KMS-11 (cell line): ENCODE measurements at regions not wholly inside any gene's neighbourhood (a gene's known extent, or its start where the extent isn't known, plus 50 kb on each side); places are given as distances from the start of the nearest gene placed in this dataset.

ENCODE experiments used
- H2AFZ ChIP-seq: fragments of 200-600 bp; sonication (generic); 2 replicates; pipeline ENCODE4 v1.6.1; 2016; ENCODE audit warnings: antibody characterized with exemption, mixed run types, low read depth
- H3K27ac ChIP-seq: fragments of 200-600 bp; sonication (generic); 2 replicates; pipeline ENCODE4 v1.6.1; 2016; ENCODE audit warnings: mild to moderate bottlenecking, mixed run types
- H3K27me3 ChIP-seq: fragments of 200-600 bp; sonication (generic); 2 replicates; pipeline ENCODE4 v1.6.1; 2017; ENCODE audit warnings: mild to moderate bottlenecking, low read depth, mixed run types, moderate library complexity; ENCODE audit not compliant: insufficient read depth
- H3K36me3 ChIP-seq: fragments of 200-600 bp; sonication (generic); 2 replicates; pipeline ENCODE4 v1.6.1; 2017; ENCODE audit warnings: mild to moderate bottlenecking, mixed run types; ENCODE audit not compliant: insufficient read depth
- H3K4me1 ChIP-seq: fragments of 200-600 bp; sonication (generic); 2 replicates; pipeline ENCODE4 v1.6.1; 2016; ENCODE audit warnings: mild to moderate bottlenecking, low read depth, mixed run types; ENCODE audit not compliant: poor library complexity, severe bottlenecking
- H3K4me2 ChIP-seq: fragments of 200-600 bp; sonication (generic); 2 replicates; pipeline ENCODE4 v1.7.0; 2016; ENCODE audit warnings: mild to moderate bottlenecking, mixed run types
- H3K4me3 ChIP-seq: fragments of 200-600 bp; sonication (generic); IDR thresholded peaks from 2 replicates; pipeline ENCODE4 v1.6.1; 2017; ENCODE audit warnings: low read depth, low read length, mixed read lengths; ENCODE audit not compliant: insufficient read depth
- H3K79me2 ChIP-seq: fragments of 200-600 bp; sonication (generic); 2 replicates; pipeline ENCODE4 v1.6.1; 2016; ENCODE audit warnings: low read depth, mixed run types; ENCODE audit not compliant: insufficient read depth
- H3K9ac ChIP-seq: fragments of 200-600 bp; sonication (generic); 2 replicates; pipeline ENCODE4 v1.6.1; 2016; ENCODE audit warnings: mild to moderate bottlenecking, mixed run types
- H4K20me1 ChIP-seq: fragments of 200-600 bp; sonication (generic); 2 replicates; pipeline ENCODE4 v1.6.1; 2016; ENCODE audit warnings: mild to moderate bottlenecking, mixed run types; ENCODE audit not compliant: insufficient read depth
- CTCF ChIP-seq: fragments of 200-600 bp; sonication (generic); conservative IDR thresholded peaks from 2 replicates; pipeline ENCODE4 v1.6.1; 2017; ENCODE audit warnings: low read depth, mild to moderate bottlenecking, antibody characterized with exemption, low read length, moderate library complexity, mixed read lengths

DNA sequence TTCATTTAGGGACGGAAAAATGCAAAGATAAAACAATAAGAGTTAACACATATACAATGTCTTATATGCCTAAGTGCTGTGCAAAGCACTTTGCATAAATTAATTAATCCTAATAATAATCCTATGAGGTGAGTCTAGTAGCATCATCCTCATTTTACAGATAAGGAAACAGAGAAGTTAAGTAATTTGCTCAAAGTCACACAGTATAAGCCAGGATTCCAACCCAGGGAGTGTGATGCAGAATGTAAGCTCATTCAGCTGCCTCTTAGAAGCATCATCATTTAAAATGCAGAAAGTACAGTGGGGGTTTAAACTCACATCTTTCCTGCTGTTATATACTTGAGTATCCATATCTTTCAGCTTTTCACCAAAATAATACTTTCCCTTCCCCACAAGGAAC lies 203.7 kb downstream of the LARP7 start:
- H3K4me3 ChIP-seq: no peak overlapping the region
- H3K9ac ChIP-seq: no peak overlapping the region
- no peak overlapping the region for H3K4me2 ChIP-seq
- TF ChIP-seq CTCF: no peak
- no peaks in the 10 kb centered on the region for H4K20me1 ChIP-seq
- H3K79me2 ChIP-seq: no peaks in the 10 kb centered on the region
- no peak overlapping the region for H2AFZ ChIP-seq
- H3K4me1 ChIP-seq: peaks cover 3% of the 10 kb centered on the region
- no peak overlapping the region for H3K27ac ChIP-seq
- no peaks in the 10 kb centered on the region for H3K27me3 ChIP-seq
- no peaks in the 10 kb centered on the region for H3K36me3 ChIP-seq

- no peak overlapping the region for H3K27ac ChIP-seq
- peaks cover 3% of the 10 kb centered on the region for H3K4me1 ChIP-seq
- no peak overlapping the region for H3K4me2 ChIP-seq
- H3K4me3 ChIP-seq: no peak overlapping the region
- H3K36me3 ChIP-seq: no peaks in the 10 kb centered on the region
- no peaks in the 10 kb centered on the region for H4K20me1 ChIP-seq
- H2AFZ ChIP-seq: no peak overlapping the region
- H3K27me3 ChIP-seq: no peaks in the 10 kb centered on the region
- TF ChIP-seq CTCF: no peak
- H3K9ac ChIP-seq: no peak overlapping the region
- no peaks in the 10 kb centered on the region for H3K79me2 ChIP-seq
Observed at GRCh38 chr4:112842513-112842912, 205.6 kb downstream of the LARP7 start.

GRCh38 chr4:112845386-112845785 lies 204.1 kb upstream of the ANK2 start:
- no peaks in the 10 kb centered on the region for H3K79me2 ChIP-seq
- peaks cover 3% of the 10 kb centered on the region for H3K4me1 ChIP-seq
- H3K9ac ChIP-seq: no peak overlapping the region
- no peaks in the 10 kb centered on the region for H3K27me3 ChIP-seq
- no peak overlapping the region for H2AFZ ChIP-seq
- TF ChIP-seq CTCF: no peak
- H4K20me1 ChIP-seq: no peaks in the 10 kb centered on the region
- no peak overlapping the region for H3K27ac ChIP-seq
- H3K4me3 ChIP-seq: no peak overlapping the region
- H3K36me3 ChIP-seq: no peaks in the 10 kb centered on the region
- H3K4me2 ChIP-seq: no peak overlapping the region

DNA sequence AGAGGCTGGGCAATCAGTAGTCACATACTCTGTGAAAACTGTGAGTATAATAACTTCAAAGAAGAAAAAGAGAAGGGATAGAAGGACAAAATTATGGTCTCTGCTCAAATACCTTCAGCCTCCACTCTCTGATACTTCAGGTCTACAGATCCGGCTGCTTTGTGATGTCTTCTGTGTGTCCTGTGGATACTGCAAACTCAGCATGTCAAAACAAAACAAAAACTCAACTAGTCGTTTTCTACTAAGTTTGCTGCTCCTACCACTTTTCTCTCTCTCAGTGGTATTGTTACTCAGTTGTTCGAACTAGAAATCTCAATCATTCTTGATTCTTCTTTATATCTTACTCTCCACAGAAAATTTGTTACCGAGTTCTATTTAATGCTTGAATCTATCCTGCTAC lies 202.4 kb upstream of the ANK2 start:
- Histone ChIP-seq H3K4me2 (no peak overlapping the region), H2AFZ (no peak overlapping the region), H3K4me3 (no peak overlapping the region), H3K4me1 (no peaks in the 10 kb centered on the region), H3K27me3 (no peaks in the 10 kb centered on the region), H4K20me1 (no peaks in the 10 kb centered on the region), H3K27ac (no peak overlapping the region), H3K79me2 (no peaks in the 10 kb centered on the region), H3K36me3 (no peaks in the 10 kb centered on the region), H3K9ac (no peak overlapping the region)
- no peak for TF ChIP-seq CTCF

GRCh38 chr4:112847781-112848180 lies 201.7 kb upstream of the ANK2 start:
- Histone ChIP-seq H3K79me2 (no peaks in the 10 kb centered on the region), H3K36me3 (no peaks in the 10 kb centered on the region), H3K4me2 (no peak overlapping the region), H3K4me1 (no peaks in the 10 kb centered on the region), H3K27me3 (no peaks in the 10 kb centered on the region), H4K20me1 (no peaks in the 10 kb centered on the region), H2AFZ (no peak overlapping the region), H3K27ac (no peak overlapping the region), H3K9ac (no peak overlapping the region), H3K4me3 (no peak overlapping the region)
- TF ChIP-seq CTCF: no peak
